Common myeloid progenitor, CD34-positive (primary cell): ENCODE measurements at regions not wholly inside any gene's neighbourhood (a gene's known extent, or its start where the extent isn't known, plus 50 kb on each side); places are given as distances from the start of the nearest gene placed in this dataset.

Experiments
- CTCF ChIA-PET: fragments of 350-600 bp; sonication (Branson Sonifier 250); formaldehyde crosslinking; loops from one replicate; lab custom pipeline; 2021; ENCODE audit warnings: antibody characterized with exemption; lab: Charles Lee
- POLR2A ChIA-PET: fragments of 350-600 bp; sonication (Branson Sonifier 250); formaldehyde crosslinking; loops from one replicate; lab custom pipeline; 2021; ENCODE audit warnings: antibody characterized with exemption; lab: Charles Lee
- DNase-seq, 3 donors: peaks; one replicate each; pipeline versions ENCODE4 v3.0.0 to v3.0.0-alpha.2; 2013
- H3K27ac ChIP-seq, 2 experiments: 1 replicate in 1 of 2; 2 replicates in 1 of 2; pipeline ENCODE4 v1.7.0; 2013; ENCODE audit warnings: inconsistent platforms in 2 of 2, low read length in 2 of 2, mild to moderate bottlenecking in 2 of 2, low read depth in 1 of 2, moderate library complexity in 1 of 2; ENCODE audit not compliant: severe bottlenecking in 2 of 2, insufficient read depth in 1 of 2, poor library complexity in 1 of 2
- H3K27me3 ChIP-seq, 5 experiments: replicated peaks in 2 of 5; 1 replicate in 3 of 5; 2 replicates in 2 of 5; pipeline versions ENCODE4 v1.6.1 to v1.7.0; 2013; ENCODE audit warnings: low read length in 4 of 5, mild to moderate bottlenecking in 2 of 5, moderate library complexity in 2 of 5, inconsistent platforms in 1 of 5; ENCODE audit not compliant: insufficient read depth in 5 of 5, control insufficient read depth in 4 of 5
- H3K36me3 ChIP-seq, 4 experiments: 1 replicate in 2 of 4; 2 replicates in 2 of 4; pipeline versions ENCODE4 v1.6.1 to v1.7.0; 2013; ENCODE audit warnings: low read length in 3 of 4, control low read depth in 1 of 4, mild to moderate bottlenecking in 1 of 4; ENCODE audit not compliant: control insufficient read depth in 4 of 4, insufficient read depth in 4 of 4
- H3K4me1 ChIP-seq, 4 experiments: 1 replicate in 3 of 4; 2 replicates in 1 of 4; pipeline versions ENCODE4 v1.6.1 to v1.7.1; 2013; ENCODE audit warnings: low read length in 3 of 4, mild to moderate bottlenecking in 3 of 4, control low read depth in 1 of 4, inconsistent platforms in 1 of 4, moderate library complexity in 1 of 4; ENCODE audit not compliant: control insufficient read depth in 4 of 4, insufficient read depth in 4 of 4; ENCODE audit errors: control extremely low read depth in 1 of 4
- H3K4me3 ChIP-seq, 7 experiments: 1 replicate in 4 of 7; 2 replicates in 3 of 7; pipeline versions ENCODE4 v1.5.1 to v1.7.0; 2013; ENCODE audit warnings: mild to moderate bottlenecking in 7 of 7, low read length in 6 of 7, moderate library complexity in 6 of 7, inconsistent platforms in 2 of 7, low read depth in 2 of 7, control low read depth in 1 of 7; ENCODE audit not compliant: insufficient read depth in 4 of 7, control insufficient read depth in 1 of 7; ENCODE audit errors: extremely low read depth in 1 of 7
- H3K9me3 ChIP-seq, 5 experiments: 1 replicate in 4 of 5; 2 replicates in 1 of 5; pipeline versions ENCODE4 v1.6.1 to v1.7.1; 2013; ENCODE audit warnings: low read length in 4 of 5, mild to moderate bottlenecking in 2 of 5, inconsistent platforms in 1 of 5, low read depth in 1 of 5, moderate library complexity in 1 of 5; ENCODE audit not compliant: control insufficient read depth in 4 of 5, insufficient read depth in 2 of 5; ENCODE audit errors: control extremely low read depth in 1 of 5
- WGBS: methylation state at CpG from one replicate; pipeline ENCODE4 v1.1.5; 2013; ENCODE audit not compliant: insufficient coverage; 5-methylcytosine and 5-hydroxymethylcytosine counted together

DNA sequence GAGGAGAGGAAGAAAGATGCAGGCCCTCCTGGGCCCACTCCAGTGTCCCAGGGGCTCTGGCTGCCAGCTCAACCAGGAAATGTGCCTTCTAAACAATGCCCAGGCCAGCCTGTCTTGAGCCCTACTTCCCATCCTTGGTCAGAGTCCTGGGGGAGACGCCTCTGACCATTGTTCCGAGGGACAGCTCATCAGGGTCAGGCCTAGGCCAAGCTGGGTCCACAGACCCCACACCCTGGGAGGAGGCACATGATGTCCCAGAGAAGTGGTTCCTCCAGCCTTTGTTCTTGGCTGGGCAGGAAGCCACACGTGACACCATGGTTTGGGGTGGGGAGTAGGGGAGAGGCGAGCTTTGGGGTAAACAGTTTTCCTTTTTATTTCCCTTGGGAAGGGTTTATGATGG, 102.5 kb downstream of the EFNB1 start:
- ChIA-PET CTCF (interaction anchor here (1.1 kb wide), 1 partner anchor 53 kb away, joined by 3 read pairs; no protein-coding TSS in a partner anchor), POLR2A (no interaction called here)
- Histone ChIP-seq H3K27me3 (no peaks in the 10 kb centered on the region), H3K4me3 (no peak overlapping the region), H3K36me3 (no peaks in the 10 kb centered on the region), H3K27ac (no peak overlapping the region), H3K4me1 (peaks cover 0 to 37% (median 7%) of the 10 kb centered on the region in 4 experiments), H3K9me3 (no peaks in the 10 kb centered on the region)
- no peak for DNase-seq
- 71% methylated on average over 4 of the region's 4 CpGs for WGBS

DNA sequence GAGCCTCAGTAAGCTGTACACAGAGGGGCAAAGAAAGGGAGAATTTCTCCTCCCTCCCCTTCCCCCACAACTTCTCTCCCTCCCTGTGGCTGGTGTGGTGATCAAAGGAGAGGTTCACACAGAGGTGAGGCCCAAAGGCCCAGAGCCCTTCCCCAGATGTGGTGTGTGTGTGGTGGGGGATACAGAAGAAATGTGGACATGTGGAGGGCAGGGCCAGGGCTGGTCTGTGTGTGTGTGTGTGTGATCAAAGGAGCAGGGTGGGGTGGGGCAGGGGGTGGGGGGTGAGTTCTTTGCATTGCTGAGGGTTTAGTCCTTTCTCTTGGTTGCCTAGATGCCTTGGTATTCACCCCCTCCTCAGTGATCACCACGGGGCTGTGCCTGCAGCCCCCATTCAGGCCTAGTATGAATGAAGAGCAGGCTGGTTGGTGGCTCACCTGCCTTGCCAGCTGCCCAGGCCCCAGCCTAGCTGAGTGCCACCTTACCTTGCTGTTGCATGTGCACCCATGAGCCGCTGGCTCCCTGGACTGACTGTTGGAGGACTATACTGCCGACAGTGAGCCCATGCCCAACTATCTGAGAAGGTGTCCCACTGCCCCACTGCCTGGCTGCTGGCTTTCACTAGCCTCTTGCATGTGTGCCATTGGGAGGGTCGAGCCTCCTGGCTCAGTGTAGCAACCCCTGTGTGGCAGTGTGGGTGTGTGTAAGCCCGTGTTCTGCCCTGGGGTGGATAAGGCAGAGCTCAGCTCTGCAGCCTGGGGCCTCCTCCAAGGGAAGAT, 101.9 kb downstream of the EFNB1 start:
- H3K4me1 ChIP-seq = peaks cover 0 to 37% (median 7%) of the 10 kb centered on the region in 4 experiments
- POLR2A ChIA-PET = no interaction called here
- H3K27ac ChIP-seq = no peak overlapping the region
- no peaks in the 10 kb centered on the region for H3K9me3 ChIP-seq
- H3K36me3 ChIP-seq = no peaks in the 10 kb centered on the region
- DNase-seq = peak in 2 of 3 donors; percentile 25 to 50
- no peaks in the 10 kb centered on the region for H3K27me3 ChIP-seq
- 85% methylated on average over 3 of the region's 5 CpGs for WGBS
- no peak overlapping the region for H3K4me3 ChIP-seq
- CTCF ChIA-PET = no interaction called here

DNA sequence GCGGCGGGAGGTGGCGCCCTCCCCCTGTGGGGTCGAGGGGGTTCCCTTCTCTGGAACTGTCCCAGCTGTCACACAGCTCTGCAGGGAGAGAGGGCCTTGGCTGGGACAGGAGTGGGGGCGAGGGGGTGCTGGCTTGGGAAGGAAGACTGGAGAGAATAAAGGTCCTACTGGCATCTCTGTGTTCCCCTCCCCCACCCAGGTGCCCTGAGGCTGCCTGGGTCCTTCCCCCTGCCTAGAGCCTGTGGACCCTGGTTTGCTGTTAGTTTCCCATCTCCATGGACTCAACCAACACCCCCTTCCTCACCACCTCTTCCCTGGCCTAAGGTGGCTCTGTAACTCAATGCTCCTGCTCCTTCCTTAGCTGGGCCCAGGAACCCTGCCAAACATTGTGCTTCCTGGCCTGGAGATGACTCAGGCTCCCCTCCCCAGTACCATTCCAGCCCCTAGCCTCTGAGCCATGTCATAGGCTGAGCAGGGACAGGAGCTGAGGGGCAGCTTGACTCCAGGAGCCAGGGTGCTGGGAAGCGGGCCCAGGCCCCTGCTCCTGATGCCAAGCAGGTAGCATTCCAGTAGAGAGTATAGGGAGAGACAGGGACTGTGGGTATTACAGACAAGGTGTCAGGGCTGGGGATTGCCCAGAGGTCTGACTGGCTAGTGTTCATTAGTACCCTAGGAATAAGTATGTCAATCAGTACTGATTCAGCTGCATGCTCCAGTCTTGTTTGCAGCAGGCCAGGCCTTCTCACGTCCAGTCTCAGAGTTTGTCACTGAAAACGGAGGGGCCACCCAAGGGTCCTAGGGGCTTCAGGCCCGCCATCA, 100.7 kb downstream of the EFNB1 start:
- WGBS = 78% methylated on average over 5 of the region's 9 CpGs
- Histone ChIP-seq H3K36me3 (no peaks in the 10 kb centered on the region), H3K27ac (no peak overlapping the region), H3K4me1 (peaks cover 0 to 28% (median 6%) of the 10 kb centered on the region in 4 experiments), H3K27me3 (no peaks in the 10 kb centered on the region), H3K9me3 (no peaks in the 10 kb centered on the region), H3K4me3 (no peak overlapping the region)
- peak in 2 of 3 donors; percentile 41 for DNase-seq
- POLR2A ChIA-PET = no interaction called here
- CTCF ChIA-PET = interaction anchor here (0.8 to 1.9 kb wide), 3 partner anchors 9 to 102 kb away, joined by 3 to 5 read pairs (median 4); no protein-coding TSS in a partner anchor

DNA sequence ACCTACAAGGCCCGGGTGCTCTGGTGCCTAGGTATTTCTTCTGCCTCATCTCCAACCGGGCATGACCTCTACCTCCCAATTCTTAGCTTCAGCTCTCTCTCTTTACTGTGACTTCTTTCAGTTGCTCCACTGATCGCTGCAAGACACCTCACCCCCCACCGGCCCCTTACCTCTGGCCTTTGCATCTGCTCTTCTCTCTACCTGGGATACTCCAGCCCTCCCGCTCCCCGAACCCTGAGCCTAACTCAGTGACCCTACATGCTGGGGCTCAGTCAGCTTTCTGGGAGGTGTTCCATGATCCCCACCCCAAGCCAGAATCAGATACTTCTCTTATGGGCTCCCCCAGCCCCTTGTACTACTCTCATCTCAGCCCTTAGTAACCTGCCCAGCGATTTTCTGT, 99.6 kb downstream of the EFNB1 start:
- WGBS = 86% methylated on average over 6 of the region's 7 CpGs
- CTCF ChIA-PET = interaction anchor here (1.9 to 2.0 kb wide), 2 partner anchors 9 to 101 kb away, joined by 4 to 5 read pairs; no protein-coding TSS in a partner anchor
- POLR2A ChIA-PET = no interaction called here
- Histone ChIP-seq H3K36me3 (no peaks in the 10 kb centered on the region), H3K27ac (no peak overlapping the region), H3K4me1 (peaks cover 0 to 31% (median 6%) of the 10 kb centered on the region in 4 experiments), H3K27me3 (no peaks in the 10 kb centered on the region), H3K9me3 (no peaks in the 10 kb centered on the region), H3K4me3 (no peak overlapping the region)
- no peak for DNase-seq

DNA sequence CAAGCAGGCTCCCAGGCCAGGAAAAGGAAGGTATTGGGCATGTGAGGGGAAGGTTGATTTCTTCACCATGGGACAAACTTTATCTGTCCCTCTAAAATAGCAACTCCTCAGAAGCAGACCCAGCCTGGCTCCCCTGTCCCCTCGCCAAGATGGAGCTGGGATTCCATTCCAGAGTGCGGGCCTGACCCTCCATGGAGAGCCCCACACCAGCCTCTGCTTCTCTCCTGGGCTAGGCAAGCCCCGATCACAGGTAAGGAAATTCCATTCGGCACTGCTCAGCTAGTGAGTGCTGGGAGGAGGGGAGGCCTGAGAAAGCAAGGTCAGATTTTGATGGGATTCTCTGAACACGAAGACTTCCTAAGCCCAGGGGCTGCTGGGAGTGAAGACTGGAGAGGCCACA, 98.4 kb downstream of the EFNB1 start:
- peaks cover 0 to 42% (median 10%) of the 10 kb centered on the region in 4 experiments for H3K4me1 ChIP-seq
- POLR2A ChIA-PET = no interaction called here
- H3K27ac ChIP-seq = no peak overlapping the region
- no peaks in the 10 kb centered on the region for H3K27me3 ChIP-seq
- WGBS = 86% methylated on average over 3 of the region's 5 CpGs
- DNase-seq = no peak
- H3K9me3 ChIP-seq = no peaks in the 10 kb centered on the region
- CTCF ChIA-PET = interaction anchor here (0.9 to 2.0 kb wide), 3 partner anchors 8 to 65 kb away, joined by 3 to 4 read pairs (median 3); no protein-coding TSS in a partner anchor
- no peak overlapping the region for H3K4me3 ChIP-seq
- no peaks in the 10 kb centered on the region for H3K36me3 ChIP-seq

DNA sequence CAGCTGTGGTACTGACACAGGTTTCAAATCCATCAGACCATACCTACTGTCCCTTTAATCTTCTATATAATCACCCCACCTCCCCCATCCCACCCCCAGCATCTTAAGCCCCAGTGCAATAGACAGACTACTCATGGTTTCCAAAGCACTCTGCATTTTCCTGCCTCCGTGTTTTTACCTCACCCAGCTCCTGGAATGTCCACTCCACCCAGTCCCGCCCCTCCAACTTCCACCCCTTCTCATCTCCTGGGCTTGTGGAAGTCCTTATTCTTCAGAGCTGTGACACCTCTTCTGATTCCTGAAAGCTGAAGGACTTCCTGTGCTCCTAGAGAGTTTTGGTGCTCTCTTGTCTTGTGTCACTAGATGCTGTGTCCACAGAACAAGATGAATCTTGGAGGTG, 94.3 kb downstream of the EFNB1 start:
- CTCF ChIA-PET = interaction anchor here (1.2 kb wide), 1 partner anchor 28 kb away, joined by 5 read pairs; no protein-coding TSS in a partner anchor
- no peak overlapping the region for H3K27ac ChIP-seq
- DNase-seq = no peak
- 65% methylated on average over 2 of the region's 2 CpGs for WGBS
- H3K4me3 ChIP-seq = no peak overlapping the region
- POLR2A ChIA-PET = no interaction called here
- no peaks in the 10 kb centered on the region for H3K27me3 ChIP-seq
- H3K4me1 ChIP-seq = peaks cover 0 to 36% (median 13%) of the 10 kb centered on the region in 4 experiments
- no peaks in the 10 kb centered on the region for H3K36me3 ChIP-seq
- H3K9me3 ChIP-seq = no peaks in the 10 kb centered on the region
